GM12864 (cell line): ENCODE measurements at regions not wholly inside any gene's neighbourhood (a gene's known extent, or its start where the extent isn't known, plus 50 kb on each side); places are given as distances from the start of the nearest gene placed in this dataset.
"Not testable (repeated sequence)": the region's sequence is repeated elsewhere in the genome, so short reads cannot be mapped to it uniquely, and the experiment has no call there.

Experiments used
- DNase-seq: peaks from one replicate; pipeline ENCODE4 v3.0.0-alpha.2; 2011; ENCODE audit warnings: low read depth
- H3K4me3 ChIP-seq: 2 replicates; pipeline ENCODE4 v1.5.1; 2011; ENCODE audit warnings: mild to moderate bottlenecking, low read depth, low read length, control low read depth
- CTCF ChIP-seq: IDR thresholded peaks from 2 replicates; pipeline ENCODE4 v1.5.1; 2011; ENCODE audit warnings: low read depth, mild to moderate bottlenecking, moderate library complexity, low read length, control low read depth, inconsistent platforms; ENCODE audit errors: missing control alignments

- H3K4me3 ChIP-seq = no peak overlapping the region
- no peak for DNase-seq
- no peak for TF ChIP-seq CTCF
These were observed 392.3 kb downstream of the CCER1 start for GRCh38 chr12:90562671-90563070.

DNA sequence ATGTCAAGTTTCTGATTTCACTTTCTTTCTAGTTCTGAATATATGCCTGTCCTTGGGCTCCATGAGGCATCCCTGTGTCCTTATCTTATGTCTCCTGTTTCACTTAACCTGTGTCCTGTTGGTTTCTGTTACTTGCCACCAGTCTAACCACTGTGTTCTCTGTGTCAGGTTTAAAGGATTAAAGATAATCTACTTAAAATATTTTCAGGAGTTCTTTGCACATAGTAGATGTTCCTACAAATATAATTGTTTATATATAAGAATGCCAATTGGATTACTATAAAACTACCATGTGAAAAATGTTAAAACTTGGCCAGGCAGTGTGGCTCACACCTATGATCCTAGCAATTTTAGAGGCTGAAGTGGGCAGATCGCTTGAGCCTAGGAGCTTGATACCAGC is 406.4 kb downstream of the CCER1 start:
- DNase-seq = no peak
- no peak overlapping the region for H3K4me3 ChIP-seq
- TF ChIP-seq CTCF = no peak

- H3K4me3 ChIP-seq = no peak overlapping the region
- no peak for TF ChIP-seq CTCF
- no peak for DNase-seq
These were observed 408.5 kb downstream of the CCER1 start for GRCh38 chr12:90546511-90546910.

GRCh38 chr12:90543841-90544240 is 411.1 kb downstream of the CCER1 start:
- TF ChIP-seq CTCF = no peak
- H3K4me3 ChIP-seq = no peak overlapping the region
- DNase-seq = no peak

- no peak overlapping the region for H3K4me3 ChIP-seq
- TF ChIP-seq CTCF = no peak
- DNase-seq = no peak
These were observed 411.6 kb downstream of the CCER1 start for GRCh38 chr12:90543374-90543773.

GRCh38 chr12:90542852-90543251 is 412.1 kb downstream of the CCER1 start:
- not testable (repeated sequence) for DNase-seq, H3K4me3 ChIP-seq

GRCh38 chr12:90533828-90534227 is 421.1 kb downstream of the CCER1 start:
- not testable (repeated sequence) for DNase-seq, H3K4me3 ChIP-seq

DNA sequence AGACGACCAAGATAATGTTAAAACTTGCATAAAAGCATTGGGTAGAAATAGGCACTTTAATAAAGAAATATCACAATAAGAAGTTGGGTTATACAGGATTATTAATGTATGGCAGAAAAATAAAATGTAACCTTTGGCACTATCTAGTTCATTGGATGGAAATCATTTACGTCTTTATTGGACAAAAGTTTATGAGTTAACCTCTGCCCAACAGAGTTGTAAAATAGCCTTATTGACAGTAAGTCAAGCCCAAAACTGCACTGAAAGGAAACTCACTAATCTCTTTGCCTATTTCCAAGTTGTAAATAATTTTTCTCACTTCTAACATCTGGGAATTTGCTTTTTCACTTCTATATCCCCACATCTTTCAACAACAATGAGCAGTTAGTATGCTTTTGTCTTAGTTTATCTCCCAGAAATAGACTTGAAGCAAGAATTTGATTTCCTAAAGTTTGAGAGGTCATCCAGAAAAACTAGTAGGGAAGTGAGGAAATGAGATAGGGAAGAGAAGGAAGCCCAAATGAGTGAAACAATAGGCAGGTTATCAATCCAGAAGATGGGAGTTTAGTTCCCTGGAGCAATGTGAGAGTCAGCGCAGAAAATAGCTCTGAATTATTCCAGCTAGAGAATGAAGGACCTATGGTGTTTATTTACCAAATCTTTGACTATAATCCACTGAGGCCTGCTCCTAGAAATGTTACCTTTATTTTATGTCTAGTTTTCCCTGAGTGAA is 434.8 kb downstream of the CCER1 start:
- TF ChIP-seq CTCF = no peak
- H3K4me3 ChIP-seq = no peak overlapping the region
- DNase-seq = no peak
